ENCODE measurements at regions not wholly inside any gene's neighbourhood (a gene's known extent, or its start where the extent isn't known, plus 50 kb on each side); places are given as distances from the start of the nearest gene placed in this dataset.

DNA sequence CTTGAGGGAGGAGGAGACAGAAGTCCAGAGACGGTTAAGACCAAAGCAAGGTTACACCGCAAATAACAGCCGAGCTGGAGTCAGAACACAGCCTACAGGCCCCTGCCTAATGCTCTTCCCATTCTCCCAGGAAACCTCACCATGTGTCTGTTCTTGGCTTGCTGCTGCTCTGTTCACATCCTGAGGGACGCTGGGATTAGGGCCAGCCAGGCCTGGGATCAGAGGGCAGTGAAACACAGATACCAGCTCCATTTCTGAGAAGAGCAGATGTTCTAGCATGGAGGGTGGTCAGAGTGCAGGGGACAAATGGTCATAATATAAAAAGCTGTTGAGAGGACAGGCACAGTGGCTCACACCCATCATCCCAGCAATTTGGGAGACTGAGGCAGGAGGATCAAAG lies 124.8 kb upstream of the LARP1 start (continued):
- TF ChIP-seq, protein P1, sequence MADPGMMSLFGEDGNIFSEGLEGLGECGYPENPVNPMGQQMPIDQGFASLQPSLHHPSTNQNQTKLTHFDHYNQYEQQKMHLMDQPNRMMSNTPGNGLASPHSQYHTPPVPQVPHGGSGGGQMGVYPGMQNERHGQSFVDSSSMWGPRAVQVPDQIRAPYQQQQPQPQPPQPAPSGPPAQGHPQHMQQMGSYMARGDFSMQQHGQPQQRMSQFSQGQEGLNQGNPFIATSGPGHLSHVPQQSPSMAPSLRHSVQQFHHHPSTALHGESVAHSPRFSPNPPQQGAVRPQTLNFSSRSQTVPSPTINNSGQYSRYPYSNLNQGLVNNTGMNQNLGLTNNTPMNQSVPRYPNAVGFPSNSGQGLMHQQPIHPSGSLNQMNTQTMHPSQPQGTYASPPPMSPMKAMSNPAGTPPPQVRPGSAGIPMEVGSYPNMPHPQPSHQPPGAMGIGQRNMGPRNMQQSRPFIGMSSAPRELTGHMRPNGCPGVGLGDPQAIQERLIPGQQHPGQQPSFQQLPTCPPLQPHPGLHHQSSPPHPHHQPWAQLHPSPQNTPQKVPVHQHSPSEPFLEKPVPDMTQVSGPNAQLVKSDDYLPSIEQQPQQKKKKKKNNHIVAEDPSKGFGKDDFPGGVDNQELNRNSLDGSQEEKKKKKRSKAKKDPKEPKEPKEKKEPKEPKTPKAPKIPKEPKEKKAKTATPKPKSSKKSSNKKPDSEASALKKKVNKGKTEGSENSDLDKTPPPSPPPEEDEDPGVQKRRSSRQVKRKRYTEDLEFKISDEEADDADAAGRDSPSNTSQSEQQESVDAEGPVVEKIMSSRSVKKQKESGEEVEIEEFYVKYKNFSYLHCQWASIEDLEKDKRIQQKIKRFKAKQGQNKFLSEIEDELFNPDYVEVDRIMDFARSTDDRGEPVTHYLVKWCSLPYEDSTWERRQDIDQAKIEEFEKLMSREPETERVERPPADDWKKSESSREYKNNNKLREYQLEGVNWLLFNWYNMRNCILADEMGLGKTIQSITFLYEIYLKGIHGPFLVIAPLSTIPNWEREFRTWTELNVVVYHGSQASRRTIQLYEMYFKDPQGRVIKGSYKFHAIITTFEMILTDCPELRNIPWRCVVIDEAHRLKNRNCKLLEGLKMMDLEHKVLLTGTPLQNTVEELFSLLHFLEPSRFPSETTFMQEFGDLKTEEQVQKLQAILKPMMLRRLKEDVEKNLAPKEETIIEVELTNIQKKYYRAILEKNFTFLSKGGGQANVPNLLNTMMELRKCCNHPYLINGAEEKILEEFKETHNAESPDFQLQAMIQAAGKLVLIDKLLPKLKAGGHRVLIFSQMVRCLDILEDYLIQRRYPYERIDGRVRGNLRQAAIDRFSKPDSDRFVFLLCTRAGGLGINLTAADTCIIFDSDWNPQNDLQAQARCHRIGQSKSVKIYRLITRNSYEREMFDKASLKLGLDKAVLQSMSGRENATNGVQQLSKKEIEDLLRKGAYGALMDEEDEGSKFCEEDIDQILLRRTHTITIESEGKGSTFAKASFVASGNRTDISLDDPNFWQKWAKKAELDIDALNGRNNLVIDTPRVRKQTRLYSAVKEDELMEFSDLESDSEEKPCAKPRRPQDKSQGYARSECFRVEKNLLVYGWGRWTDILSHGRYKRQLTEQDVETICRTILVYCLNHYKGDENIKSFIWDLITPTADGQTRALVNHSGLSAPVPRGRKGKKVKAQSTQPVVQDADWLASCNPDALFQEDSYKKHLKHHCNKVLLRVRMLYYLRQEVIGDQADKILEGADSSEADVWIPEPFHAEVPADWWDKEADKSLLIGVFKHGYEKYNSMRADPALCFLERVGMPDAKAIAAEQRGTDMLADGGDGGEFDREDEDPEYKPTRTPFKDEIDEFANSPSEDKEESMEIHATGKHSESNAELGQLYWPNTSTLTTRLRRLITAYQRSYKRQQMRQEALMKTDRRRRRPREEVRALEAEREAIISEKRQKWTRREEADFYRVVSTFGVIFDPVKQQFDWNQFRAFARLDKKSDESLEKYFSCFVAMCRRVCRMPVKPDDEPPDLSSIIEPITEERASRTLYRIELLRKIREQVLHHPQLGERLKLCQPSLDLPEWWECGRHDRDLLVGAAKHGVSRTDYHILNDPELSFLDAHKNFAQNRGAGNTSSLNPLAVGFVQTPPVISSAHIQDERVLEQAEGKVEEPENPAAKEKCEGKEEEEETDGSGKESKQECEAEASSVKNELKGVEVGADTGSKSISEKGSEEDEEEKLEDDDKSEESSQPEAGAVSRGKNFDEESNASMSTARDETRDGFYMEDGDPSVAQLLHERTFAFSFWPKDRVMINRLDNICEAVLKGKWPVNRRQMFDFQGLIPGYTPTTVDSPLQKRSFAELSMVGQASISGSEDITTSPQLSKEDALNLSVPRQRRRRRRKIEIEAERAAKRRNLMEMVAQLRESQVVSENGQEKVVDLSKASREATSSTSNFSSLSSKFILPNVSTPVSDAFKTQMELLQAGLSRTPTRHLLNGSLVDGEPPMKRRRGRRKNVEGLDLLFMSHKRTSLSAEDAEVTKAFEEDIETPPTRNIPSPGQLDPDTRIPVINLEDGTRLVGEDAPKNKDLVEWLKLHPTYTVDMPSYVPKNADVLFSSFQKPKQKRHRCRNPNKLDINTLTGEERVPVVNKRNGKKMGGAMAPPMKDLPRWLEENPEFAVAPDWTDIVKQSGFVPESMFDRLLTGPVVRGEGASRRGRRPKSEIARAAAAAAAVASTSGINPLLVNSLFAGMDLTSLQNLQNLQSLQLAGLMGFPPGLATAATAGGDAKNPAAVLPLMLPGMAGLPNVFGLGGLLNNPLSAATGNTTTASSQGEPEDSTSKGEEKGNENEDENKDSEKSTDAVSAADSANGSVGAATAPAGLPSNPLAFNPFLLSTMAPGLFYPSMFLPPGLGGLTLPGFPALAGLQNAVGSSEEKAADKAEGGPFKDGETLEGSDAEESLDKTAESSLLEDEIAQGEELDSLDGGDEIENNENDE (IDR thresholded peaks at IDR 0.05; ENCODE audit: insufficient replicate concordance, low read length), result no peak
- TF ChIP-seq, protein P2, sequence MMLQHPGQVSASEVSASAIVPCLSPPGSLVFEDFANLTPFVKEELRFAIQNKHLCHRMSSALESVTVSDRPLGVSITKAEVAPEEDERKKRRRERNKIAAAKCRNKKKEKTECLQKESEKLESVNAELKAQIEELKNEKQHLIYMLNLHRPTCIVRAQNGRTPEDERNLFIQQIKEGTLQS (IDR thresholded peaks at IDR 0.05; ENCODE audit: insufficient read depth, low read depth, low read length), result no peak
- no peak for TF ChIP-seq POLR2A (IDR thresholded peaks at IDR 0.05; ENCODE audit: control extremely low read depth in 1 of 2, low read depth in 2 of 2, low read length in 2 of 2)
